ENCODE measurements at regions not wholly inside any gene's neighbourhood (a gene's known extent, or its start where the extent isn't known, plus 50 kb on each side); places are given as distances from the start of the nearest gene placed in this dataset.

GRCh38 chr9:29297592-29297991, 1724.3 kb upstream of the C9orf72 start:
- Histone ChIP-seq H3K9ac (replicated peaks; ENCODE audit: extremely low read depth, insufficient read depth, low read length) (no peak overlapping the region), H3K4me3 (replicated peaks in 1 of 3; ENCODE audit: insufficient read depth in 1 of 3, low read depth in 1 of 3, low read length in 3 of 3) (no peak overlapping the region), H3K4me2 (ENCODE audit: insufficient read depth, low read length) (no peak overlapping the region), H3K27me3 (ENCODE audit: control insufficient read depth in 2 of 2, insufficient read depth in 2 of 2, low read length in 2 of 2) (no peaks in the 10 kb centered on the region), H3K9me3 (replicated peaks; ENCODE audit: control insufficient read depth, insufficient read depth, low read length) (no peaks in the 10 kb centered on the region), H2AFZ (ENCODE audit: low read depth, low read length) (no peak overlapping the region), H3K4me1 (ENCODE audit: control insufficient read depth, extremely low read depth, insufficient read depth, low read length) (no peaks in the 10 kb centered on the region), H4K20me1 (replicated peaks; ENCODE audit: control insufficient read depth, extremely low read depth, insufficient read depth, low read length) (no peaks in the 10 kb centered on the region), H3K27ac (ENCODE audit: insufficient read depth, low read depth, low read length) (no peak overlapping the region), H3K36me3 (ENCODE audit: control insufficient read depth in 2 of 2, extremely low read depth in 1 of 2, insufficient read depth in 2 of 2, low read length in 2 of 2) (no peaks in the 10 kb centered on the region), H3K9me1 (replicated peaks; ENCODE audit: control insufficient read depth, extremely low read depth, insufficient read depth, low read length) (no peaks in the 10 kb centered on the region), H3K79me2 (ENCODE audit: control insufficient read depth, insufficient read depth, low read length) (no peaks in the 10 kb centered on the region)
- DNase-seq (ENCODE audit: low read depth, low spot score) (no peak), FAIRE-seq (no peak)
- intact Hi-C loops (cut with micrococcal nuclease) (no loop called here), dilution Hi-C loops (cut with MboI; ENCODE audit: extremely low pct_ligation_motif_present, low sequenced_read_pairs) (no loop called here)
- BruUV-seq (replicated peaks) = no TSS peak
- POLR2A ChIA-PET = no interaction called here
- TF ChIP-seq POLR2A (IDR thresholded peaks at IDR 0.05; ENCODE audit: low read depth, low read length) (no peak), POLR2AphosphoS5 (IDR thresholded peaks at IDR 0.05; ENCODE audit: insufficient read depth, low read depth, low read length) (no peak), JUN (IDR thresholded peaks at IDR 0.05; ENCODE audit: borderline replicate concordance, insufficient read depth, insufficient read length, low read depth) (no peak), MAX (IDR thresholded peaks at IDR 0.05; ENCODE audit: insufficient read depth, insufficient read length) (no peak), CTCF (IDR thresholded peaks at IDR 0.05; ENCODE audit: extremely low read depth in 1 of 2, insufficient read depth in 1 of 2, low read depth in 1 of 2, low read length in 2 of 2) (no peak), GATA2 (IDR thresholded peaks at IDR 0.05; ENCODE audit: insufficient read depth, insufficient read length, low read depth, low read length) (no peak), EZH2 (IDR thresholded peaks at IDR 0.05; ENCODE audit: borderline replicate concordance, low read depth, low read length, severe bottlenecking) (no peak), MYC (IDR thresholded peaks at IDR 0.05; ENCODE audit: low read depth, low read length) (no peak), FOS (IDR thresholded peaks at IDR 0.05; ENCODE audit: borderline replicate concordance, insufficient read depth, low read length) (no peak)
- CTCF ChIA-PET = no interaction called here
